IMR-90 (cell line): ENCODE measurements at regions not wholly inside any gene's neighbourhood (a gene's known extent, or its start where the extent isn't known, plus 50 kb on each side); places are given as distances from the start of the nearest gene placed in this dataset.

ENCODE experiments used
- ATAC-seq: fragments of 200-7000 bp; cut with Tn5 transposase; 2 replicates; pipeline ENCODE4 v1.9.1; 2020; ENCODE audit warnings: low read depth, mild to moderate bottlenecking, moderate library complexity
- BruUV-seq: library from RNA; stranded (reverse); fragments of 400-500 nt; replicated peaks from 2 replicates; lab custom pipeline; 2021; lab: Mats Ljungman, UMichigan
- CTCF ChIA-PET: fragments of 300-600 bp; formaldehyde crosslinking; extraction: SDS; loops from one replicate; lab custom pipeline; 2021; ENCODE audit warnings: antibody characterized with exemption; lab: Yijun Ruan, JAX
- POLR2A ChIA-PET: fragments of 300-600 bp; sonication (Branson Sonifier 250); formaldehyde crosslinking; loops from one replicate; lab custom pipeline; 2022; ENCODE audit warnings: antibody characterized with exemption; ENCODE audit not compliant: unreplicated experiment; lab: Charles Lee
- DNase-seq: peaks from one replicate; pipeline ENCODE4 v3.0.0; 2013
- H2AFZ ChIP-seq: replicated peaks from 2 replicates; pipeline ENCODE3; 2013; ENCODE audit warnings: low read length, mild to moderate bottlenecking; ENCODE audit not compliant: poor library complexity
- H2AK5ac ChIP-seq: 2 replicates; pipeline ENCODE4 v1.6.1; 2013; ENCODE audit warnings: low read depth, low read length, inconsistent platforms
- H2AK9ac ChIP-seq: replicated peaks from 2 replicates; pipeline ENCODE3; 2013; ENCODE audit warnings: mild to moderate bottlenecking, low read depth, low read length, moderate library complexity; ENCODE audit not compliant: poor library complexity
- H2BK120ac ChIP-seq: 2 replicates; pipeline ENCODE4 v1.6.1; 2013; ENCODE audit warnings: low read depth, low read length, inconsistent platforms
- H2BK15ac ChIP-seq: 3 replicates; pipeline ENCODE4 v1.6.1; 2013; ENCODE audit warnings: low read depth, low read length, inconsistent platforms
- H2BK20ac ChIP-seq: 2 replicates; pipeline ENCODE4 v1.6.1; 2013; ENCODE audit warnings: low read depth, mild to moderate bottlenecking, inconsistent platforms, low read length, moderate library complexity
- H2BK5ac ChIP-seq: 2 replicates; pipeline ENCODE4 v1.6.1; 2013; ENCODE audit warnings: mild to moderate bottlenecking, low read depth, low read length, inconsistent platforms; ENCODE audit not compliant: poor library complexity, severe bottlenecking
- H3K14ac ChIP-seq: replicated peaks from 2 replicates; pipeline ENCODE4 v1.6.1; 2013; ENCODE audit warnings: low read depth, low read length, inconsistent platforms
- H3K18ac ChIP-seq: 2 replicates; pipeline ENCODE4 v1.6.1; 2013; ENCODE audit warnings: low read depth, low read length, control low read depth
- H3K23ac ChIP-seq: 2 replicates; pipeline ENCODE4 v1.6.1; 2013; ENCODE audit warnings: low read depth, low read length, inconsistent platforms
- H3K27ac ChIP-seq: 2 replicates; pipeline ENCODE4 v1.5.1; 2013; ENCODE audit warnings: mild to moderate bottlenecking, control low read depth, low read length; ENCODE audit not compliant: insufficient read depth
- H3K27me3 ChIP-seq: 2 replicates; pipeline ENCODE4 v1.6.1; 2013; ENCODE audit warnings: low read length; ENCODE audit not compliant: control insufficient read depth, insufficient read depth
- H3K36me3 ChIP-seq: 2 replicates; pipeline ENCODE4 v1.6.1; 2013; ENCODE audit warnings: low read length, mixed read lengths; ENCODE audit not compliant: control insufficient read depth, insufficient read depth
- H3K4ac ChIP-seq: 2 replicates; pipeline ENCODE4 v1.6.1; 2013; ENCODE audit warnings: low read depth, low read length, inconsistent platforms
- H3K4me1 ChIP-seq: 2 replicates; pipeline ENCODE4 v1.6.1; 2013; ENCODE audit warnings: low read length, mixed read lengths; ENCODE audit not compliant: control insufficient read depth, insufficient read depth
- H3K4me2 ChIP-seq: 2 replicates; pipeline ENCODE4 v1.6.1; 2013; ENCODE audit warnings: low read depth, mild to moderate bottlenecking, control low read depth, low read length, moderate library complexity
- H3K4me3 ChIP-seq: 2 replicates; pipeline ENCODE4 v1.5.1; 2013; ENCODE audit warnings: low read depth, mild to moderate bottlenecking, control low read depth, low read length, moderate library complexity; ENCODE audit not compliant: insufficient read depth
- H3K56ac ChIP-seq: 2 replicates; pipeline ENCODE4 v1.6.1; 2013; ENCODE audit warnings: low read length, inconsistent platforms; ENCODE audit not compliant: insufficient read depth; ENCODE audit errors: extremely low read depth
- H3K79me1 ChIP-seq, 2 experiments: 2 replicates each; pipeline ENCODE4 v1.6.1; 2013; ENCODE audit warnings: low read length in 2 of 2, inconsistent platforms in 1 of 2, low read depth in 1 of 2
- H3K9ac ChIP-seq: 2 replicates; pipeline ENCODE4 v1.6.1; 2013; ENCODE audit warnings: low read depth, low read length, control low read depth
- H3K9me1 ChIP-seq: 2 replicates; pipeline ENCODE4 v1.6.1; 2013; ENCODE audit warnings: low read length, inconsistent platforms; ENCODE audit not compliant: insufficient read depth
- H3K9me3 ChIP-seq: 2 replicates; pipeline ENCODE4 v1.6.1; 2013; ENCODE audit warnings: low read length; ENCODE audit not compliant: control insufficient read depth, insufficient read depth
- H4K20me1 ChIP-seq: 2 replicates; pipeline ENCODE4 v1.6.1; 2013; ENCODE audit warnings: low read length, inconsistent platforms; ENCODE audit not compliant: insufficient read depth
- H4K5ac ChIP-seq: 2 replicates; pipeline ENCODE4 v1.6.1; 2013; ENCODE audit warnings: mild to moderate bottlenecking, low read depth, low read length, control low read depth
- H4K8ac ChIP-seq, 2 experiments: 2 replicates each; pipeline ENCODE4 v1.6.1; 2013; ENCODE audit warnings: low read depth in 2 of 2, low read length in 2 of 2, control low read depth in 1 of 2, inconsistent platforms in 1 of 2
- H4K91ac ChIP-seq: 2 replicates; pipeline ENCODE4 v1.6.1; 2013; ENCODE audit warnings: low read depth, low read length, inconsistent platforms; ENCODE audit not compliant: insufficient read depth
- CHD1 ChIP-seq: IDR thresholded peaks from 2 replicates; pipeline ENCODE4 v1.6.1; 2012; ENCODE audit warnings: low read depth, low read length, improper control_type of control experiment
- CTCF ChIP-seq: conservative IDR thresholded peaks from 2 replicates; pipeline ENCODE4 v1.5.1; 2012; ENCODE audit warnings: mild to moderate bottlenecking, low read depth, low read length, improper control_type of control experiment
- MAFK ChIP-seq: IDR thresholded peaks from 2 replicates; pipeline ENCODE4 v1.6.1; 2012; ENCODE audit warnings: low read depth, low read length, improper control_type of control experiment
- MAZ ChIP-seq: IDR thresholded peaks from 2 replicates; pipeline ENCODE4 v1.6.1; 2012; ENCODE audit warnings: low read depth, mild to moderate bottlenecking, low read length, improper control_type of control experiment, moderate library complexity, borderline replicate concordance
- NFE2L2 ChIP-seq: fragments of 150-350 bp; IDR thresholded peaks from 2 replicates; pipeline ENCODE4 v1.6.1; 2016; ENCODE audit warnings: low read depth, mild to moderate bottlenecking, low read length
- POLR2A ChIP-seq: IDR thresholded peaks from 2 replicates; pipeline ENCODE4 v1.6.1; 2012; ENCODE audit warnings: mild to moderate bottlenecking, low read depth, low read length
- RAD21 ChIP-seq: IDR thresholded peaks from 2 replicates; pipeline ENCODE4 v1.6.1; 2012; ENCODE audit warnings: low read length, improper control_type of control experiment
- WGBS, 2 experiments: methylation state at CpG; one replicate each; pipeline versions ENCODE4 v1.1.5 to v1.1.7; 2013; ENCODE audit warnings: missing lambda C conversion rate in 2 of 2; ENCODE audit not compliant: insufficient read length in 1 of 2; ENCODE audit errors: extremely low coverage in 2 of 2; 5-methylcytosine and 5-hydroxymethylcytosine counted together
- dilution Hi-C: fragments of 300-500 bp; cut with HindIII; formaldehyde crosslinking; loops from one replicate; pipeline ENCODE4 v1.14.3; 2018; ENCODE audit warnings: low sequenced_read_pairs; ENCODE audit not compliant: unreplicated experiment
- in situ Hi-C: fragments of 300-500 bp; cut with MboI; formaldehyde crosslinking; loops from 3 replicates; pipeline ENCODE4 v1.14.3; 2019; ENCODE audit warnings: low sequenced_read_pairs, inconsistent platforms, mixed read lengths
- intact Hi-C: fragments of 100-400 bp; cut with micrococcal nuclease; formaldehyde crosslinking; loops from 2 replicates; pipeline ENCODE4 v1.10.0; 2022
- TF ChIP-seq, protein P1 (sequence below): fragments of 150-350 bp; IDR thresholded peaks from 2 replicates; pipeline ENCODE4 v1.6.1; 2017; ENCODE audit warnings: mild to moderate bottlenecking, antibody characterized with exemption, low read length, low read depth
- TF ChIP-seq, protein P2 (sequence below): fragments of 150-350 bp; IDR thresholded peaks from 2 replicates; pipeline ENCODE4 v1.6.1; 2016; ENCODE audit warnings: low read depth, mild to moderate bottlenecking, low read length, moderate library complexity, borderline replicate concordance

GRCh38 chr1:183730107-183730724 lies 74.7 kb upstream of the RGL1 start:
- DNase-seq (no peak), ATAC-seq (no peak)
- no peak overlapping the region for H3K18ac ChIP-seq
- no peak overlapping the region for H4K5ac ChIP-seq
- H2BK15ac ChIP-seq, result no peak overlapping the region
- no TSS peak for BruUV-seq
- WGBS, 2 experiments, result no CpG with 5 or more reads among the region's 2 CpGs
- no peaks in the 10 kb centered on the region for H4K20me1 ChIP-seq
- no peak overlapping the region for H2AFZ ChIP-seq
- in situ Hi-C loops (no loop called here), intact Hi-C loops (no loop called here), dilution Hi-C loops (no loop called here)
- no peak overlapping the region for H2BK120ac ChIP-seq
- no peak overlapping the region for H3K9ac ChIP-seq
- no peak overlapping the region for H2AK9ac ChIP-seq
- ChIA-PET POLR2A (no interaction called here), CTCF (no interaction called here)
- no peak overlapping the region for H3K4me3 ChIP-seq
- peaks cover 6% of the 10 kb centered on the region for H3K4me1 ChIP-seq
- no peak overlapping the region for H2BK5ac ChIP-seq
- no peaks in the 10 kb centered on the region for H3K27me3 ChIP-seq
- H3K4me2 ChIP-seq, result no peak overlapping the region
- no peaks in the 10 kb centered on the region for H3K79me1 ChIP-seq
- H3K56ac ChIP-seq, result no peak overlapping the region
- H3K9me3 ChIP-seq, result no peaks in the 10 kb centered on the region
- no peak overlapping the region for H3K14ac ChIP-seq
- H2AK5ac ChIP-seq, result no peak overlapping the region
- H3K9me1 ChIP-seq, result no peaks in the 10 kb centered on the region
- H3K4ac ChIP-seq, result no peak overlapping the region
- H3K23ac ChIP-seq, result no peak overlapping the region
- H4K8ac ChIP-seq, result no peak overlapping the region
- H4K91ac ChIP-seq, result no peak overlapping the region
- TF ChIP-seq RAD21 (no peak), CHD1 (no peak), CTCF (no peak), MAFK (no peak), MAZ (no peak), NFE2L2 (no peak), POLR2A (no peak)
- TF ChIP-seq, protein P1, sequence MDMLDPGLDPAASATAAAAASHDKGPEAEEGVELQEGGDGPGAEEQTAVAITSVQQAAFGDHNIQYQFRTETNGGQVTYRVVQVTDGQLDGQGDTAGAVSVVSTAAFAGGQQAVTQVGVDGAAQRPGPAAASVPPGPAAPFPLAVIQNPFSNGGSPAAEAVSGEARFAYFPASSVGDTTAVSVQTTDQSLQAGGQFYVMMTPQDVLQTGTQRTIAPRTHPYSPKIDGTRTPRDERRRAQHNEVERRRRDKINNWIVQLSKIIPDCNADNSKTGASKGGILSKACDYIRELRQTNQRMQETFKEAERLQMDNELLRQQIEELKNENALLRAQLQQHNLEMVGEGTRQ, result no peak
- TF ChIP-seq, protein P2, sequence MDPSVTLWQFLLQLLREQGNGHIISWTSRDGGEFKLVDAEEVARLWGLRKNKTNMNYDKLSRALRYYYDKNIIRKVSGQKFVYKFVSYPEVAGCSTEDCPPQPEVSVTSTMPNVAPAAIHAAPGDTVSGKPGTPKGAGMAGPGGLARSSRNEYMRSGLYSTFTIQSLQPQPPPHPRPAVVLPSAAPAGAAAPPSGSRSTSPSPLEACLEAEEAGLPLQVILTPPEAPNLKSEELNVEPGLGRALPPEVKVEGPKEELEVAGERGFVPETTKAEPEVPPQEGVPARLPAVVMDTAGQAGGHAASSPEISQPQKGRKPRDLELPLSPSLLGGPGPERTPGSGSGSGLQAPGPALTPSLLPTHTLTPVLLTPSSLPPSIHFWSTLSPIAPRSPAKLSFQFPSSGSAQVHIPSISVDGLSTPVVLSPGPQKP, result no peak
- H3K27ac ChIP-seq, result no peak overlapping the region
- no peak overlapping the region for H2BK20ac ChIP-seq
- H3K36me3 ChIP-seq, result no peaks in the 10 kb centered on the region
